ENCODE measurements at regions not wholly inside any gene's neighbourhood (a gene's known extent, or its start where the extent isn't known, plus 50 kb on each side); places are given as distances from the start of the nearest gene placed in this dataset.
A peak's percentile ranks its signal among the peaks of the same experiment; 100 is the strongest.
"Not testable (repeated sequence)": the region's sequence is repeated elsewhere in the genome, so short reads cannot be mapped to it uniquely, and the experiment has no call there.

GRCh38 chr10:57943701-57944100 lies 324.0 kb downstream of the IPMK start:
- no peak for TF ChIP-seq POLR2A (IDR thresholded peaks at IDR 0.05; ENCODE audit: low read depth, low read length)
- FAIRE-seq = no peak
- no peak for DNase-seq (ENCODE audit: insufficient read length, low spot score)

GRCh38 chr10:57925045-57925444 lies 342.6 kb downstream of the IPMK start:
- FAIRE-seq (peak; percentile 20), DNase-seq (ENCODE audit: insufficient read length, low spot score) (no peak)
- no peak for TF ChIP-seq POLR2A (IDR thresholded peaks at IDR 0.05; ENCODE audit: low read depth, low read length)

- FAIRE-seq = no peak
Observed at GRCh38 chr10:57921140-57921539, 346.6 kb downstream of the IPMK start.

GRCh38 chr10:57919864-57920263 lies 347.8 kb downstream of the IPMK start:
- no peak for FAIRE-seq
- no peak for DNase-seq (ENCODE audit: insufficient read length, low spot score)
- no peak for TF ChIP-seq POLR2A (IDR thresholded peaks at IDR 0.05; ENCODE audit: low read depth, low read length)

More at GRCh38 chr10:57921140-57921539, 346.6 kb downstream of the IPMK start:
- TF ChIP-seq POLR2A (IDR thresholded peaks at IDR 0.05; ENCODE audit: low read depth, low read length) = no peak
- no peak for DNase-seq (ENCODE audit: insufficient read length, low spot score)

- DNase-seq (ENCODE audit: insufficient read length, low spot score) = no peak
- FAIRE-seq = no peak
- TF ChIP-seq POLR2A (IDR thresholded peaks at IDR 0.05; ENCODE audit: low read depth, low read length) = no peak
Observed at GRCh38 chr10:57917019-57917418, 350.7 kb downstream of the IPMK start.

GRCh38 chr10:57905861-57906260 lies 361.8 kb downstream of the IPMK start:
- no peak for TF ChIP-seq POLR2A (IDR thresholded peaks at IDR 0.05; ENCODE audit: low read depth, low read length)
- no peak for FAIRE-seq
- DNase-seq (ENCODE audit: insufficient read length, low spot score) = no peak

GRCh38 chr10:57905010-57905409 lies 362.7 kb downstream of the IPMK start:
- no peak for FAIRE-seq
- no peak for DNase-seq (ENCODE audit: insufficient read length, low spot score)
- no peak for TF ChIP-seq POLR2A (IDR thresholded peaks at IDR 0.05; ENCODE audit: low read depth, low read length)

GRCh38 chr10:57898231-57898630 lies 369.5 kb downstream of the IPMK start:
- no peak for DNase-seq (ENCODE audit: insufficient read length, low spot score)
- FAIRE-seq = no peak
- TF ChIP-seq POLR2A (IDR thresholded peaks at IDR 0.05; ENCODE audit: low read depth, low read length) = no peak

- DNase-seq (ENCODE audit: insufficient read length, low spot score) (no peak), FAIRE-seq (no peak)
- TF ChIP-seq POLR2A (IDR thresholded peaks at IDR 0.05; ENCODE audit: low read depth, low read length) = no peak
Observed at GRCh38 chr10:57897611-57898010, 370.1 kb downstream of the IPMK start.

GRCh38 chr10:57894361-57894760 lies 373.3 kb downstream of the IPMK start:
- no peak for DNase-seq (ENCODE audit: insufficient read length, low spot score)

GRCh38 chr10:57891201-57892006 lies 376.3 kb downstream of the IPMK start:
- no peak for TF ChIP-seq POLR2A (IDR thresholded peaks at IDR 0.05; ENCODE audit: low read depth, low read length)
- DNase-seq (ENCODE audit: insufficient read length, low spot score) (no peak), FAIRE-seq (no peak)

More at GRCh38 chr10:57894361-57894760, 373.3 kb downstream of the IPMK start:
- no peak for FAIRE-seq
- no peak for TF ChIP-seq POLR2A (IDR thresholded peaks at IDR 0.05; ENCODE audit: low read depth, low read length)

GRCh38 chr10:57890691-57891090 lies 377.0 kb downstream of the IPMK start:
- TF ChIP-seq POLR2A (IDR thresholded peaks at IDR 0.05; ENCODE audit: low read depth, low read length) = no peak
- DNase-seq (ENCODE audit: insufficient read length, low spot score) = no peak
- FAIRE-seq = no peak

- DNase-seq (ENCODE audit: insufficient read length, low spot score); FAIRE-seq: not testable (repeated sequence)
Observed at GRCh38 chr10:57885618-57885968, 382.1 kb downstream of the IPMK start.

GRCh38 chr10:57884965-57885617 lies 382.6 kb downstream of the IPMK start:
- no peak for DNase-seq (ENCODE audit: insufficient read length, low spot score)
- no peak for TF ChIP-seq POLR2A (IDR thresholded peaks at IDR 0.05; ENCODE audit: low read depth, low read length)
- FAIRE-seq = no peak

- TF ChIP-seq POLR2A (IDR thresholded peaks at IDR 0.05; ENCODE audit: low read depth, low read length) = no peak
- no peak for DNase-seq (ENCODE audit: insufficient read length, low spot score)
- no peak for FAIRE-seq
Observed at GRCh38 chr10:57884407-57884806, 383.3 kb downstream of the IPMK start.

All from H54 (cell line).